NCI-H226 (cell line): ENCODE measurements at regions not wholly inside any gene's neighbourhood (a gene's known extent, or its start where the extent isn't known, plus 50 kb on each side); places are given as distances from the start of the nearest gene placed in this dataset.
"Not testable (repeated sequence)": the region's sequence is repeated elsewhere in the genome, so short reads cannot be mapped to it uniquely, and the experiment has no call there.

ENCODE experiments used
- DNase-seq: peaks from one replicate; pipeline ENCODE4 v3.0.0-alpha.2; 2015

GRCh38 chr4:31687717-31688342, 967.7 kb downstream of the PCDH7 start:
- DNase-seq: no peak

- DNase-seq: no peak
These were observed 972.3 kb downstream of the PCDH7 start for GRCh38 chr4:31692399-31692940.

DNA sequence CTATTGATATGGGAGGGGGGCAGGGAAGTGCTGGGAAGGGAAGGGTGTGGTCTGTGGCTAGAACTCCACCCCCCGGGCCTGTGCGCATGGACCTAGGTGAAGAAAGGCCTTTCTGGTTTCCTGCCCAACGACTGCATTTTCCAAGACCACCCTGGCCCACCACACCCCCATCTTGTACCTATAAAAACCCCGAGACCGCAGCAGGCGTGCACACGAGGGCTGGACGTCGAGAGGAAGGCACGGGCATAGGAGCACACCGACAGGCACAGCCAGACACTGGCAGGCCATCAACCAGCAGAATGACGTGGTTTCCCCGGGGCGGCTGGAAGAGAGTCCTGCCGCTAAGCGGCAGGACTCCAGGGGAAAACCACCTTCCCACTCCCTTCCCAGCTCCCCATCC, 981.1 kb downstream of the PCDH7 start:
- no peak for DNase-seq

DNA sequence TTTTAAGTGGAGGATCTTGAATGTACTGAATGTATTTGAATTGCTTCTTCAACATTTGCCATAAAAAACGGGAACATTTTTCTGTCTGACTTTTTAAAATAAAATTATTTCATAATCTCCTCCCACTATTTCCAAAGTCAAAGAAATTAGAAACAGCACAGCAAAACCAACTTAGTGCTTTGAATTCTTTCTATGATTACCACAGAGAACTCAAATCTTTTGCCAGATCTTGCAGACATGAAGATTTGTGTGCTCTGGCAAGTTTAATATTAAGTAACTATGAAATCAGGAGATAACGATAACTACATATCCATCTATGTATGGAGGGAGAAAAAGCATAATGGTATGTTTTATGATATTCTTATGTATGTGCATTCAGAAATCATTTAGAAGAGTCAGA, 982.2 kb downstream of the PCDH7 start:
- no peak for DNase-seq

DNA sequence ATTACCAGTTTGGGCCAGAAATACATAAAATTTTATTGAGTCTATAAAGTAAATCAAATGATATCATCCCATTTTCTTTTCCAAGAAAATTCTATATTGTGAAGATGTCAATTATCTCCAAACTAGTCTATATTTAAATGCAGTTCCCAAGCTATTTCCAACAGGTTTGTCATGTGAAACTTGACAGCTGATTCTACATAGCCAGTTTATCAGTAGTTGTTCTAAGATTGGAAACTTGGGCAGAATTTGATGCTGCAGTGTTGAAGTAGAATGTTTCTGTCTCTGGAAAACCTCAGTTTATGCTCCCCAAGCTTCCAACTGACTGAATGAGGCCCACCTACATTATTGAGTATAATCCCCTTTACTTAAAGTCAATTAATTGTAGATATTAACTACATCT, 994.1 kb downstream of the PCDH7 start:
- DNase-seq: no peak

DNA sequence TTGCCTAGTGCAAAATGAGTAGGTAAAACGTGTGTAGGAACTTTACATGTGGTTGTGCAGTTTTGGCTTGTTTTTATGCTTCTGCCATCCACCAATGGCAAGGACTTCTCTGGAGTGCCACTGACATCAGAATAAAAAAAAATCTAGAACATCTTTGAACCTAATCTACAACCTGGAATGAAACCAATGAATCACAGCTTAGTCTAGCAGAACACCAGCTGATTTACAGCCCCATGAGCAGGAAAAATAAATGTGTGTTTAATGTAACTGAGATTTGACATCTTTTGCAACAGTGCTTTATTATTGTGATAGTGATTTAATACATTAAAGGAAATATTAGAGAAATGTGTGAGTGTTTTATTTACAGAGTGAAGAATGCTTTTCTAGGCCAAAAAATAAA, 995.1 kb downstream of the PCDH7 start:
- no peak for DNase-seq

DNA sequence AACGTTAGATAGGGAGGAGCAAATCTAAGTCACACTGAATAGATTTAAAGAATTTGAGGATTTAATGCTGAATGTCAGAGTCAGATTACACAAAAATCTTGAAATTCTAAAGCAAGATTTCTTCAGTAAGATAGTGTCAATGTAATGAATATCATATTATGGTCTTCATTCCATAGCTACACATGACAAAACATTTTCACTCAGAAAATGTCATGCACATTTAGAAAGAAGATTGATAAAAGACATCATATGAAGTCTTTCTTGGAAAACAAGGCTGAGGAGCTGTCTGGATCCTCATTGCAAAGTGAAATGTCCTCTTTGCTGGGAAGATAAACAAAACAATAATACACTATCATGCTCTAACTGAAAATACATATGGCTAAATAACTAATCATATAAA, 1006.9 kb downstream of the PCDH7 start:
- no peak for DNase-seq

GRCh38 chr4:31735004-31735403, 1014.8 kb downstream of the PCDH7 start:
- DNase-seq: no peak

DNA sequence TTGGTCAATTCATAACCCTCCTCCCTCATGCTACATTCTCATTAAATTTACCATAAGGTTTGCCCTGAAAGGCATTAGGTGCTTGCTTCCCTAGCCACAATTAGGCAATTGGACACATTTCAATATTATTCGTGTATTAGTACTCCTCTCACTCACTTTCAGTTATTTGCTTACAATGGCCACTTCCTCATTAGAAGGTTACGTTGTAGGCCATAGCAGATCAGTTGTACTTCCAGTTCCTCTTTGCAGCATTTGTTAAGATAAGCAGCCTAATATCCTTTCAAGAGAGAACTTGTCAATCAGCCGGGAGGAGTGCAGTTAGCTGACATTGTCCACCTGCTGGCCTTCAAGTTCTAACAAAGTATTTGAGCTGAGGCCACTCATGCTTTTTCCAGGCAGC, 1017.2 kb downstream of the PCDH7 start:
- no peak for DNase-seq

- no peak for DNase-seq
These were observed 1021.2 kb downstream of the PCDH7 start for GRCh38 chr4:31741326-31741725.

- no peak for DNase-seq
These were observed 1028.2 kb downstream of the PCDH7 start for GRCh38 chr4:31748382-31748781.

DNA sequence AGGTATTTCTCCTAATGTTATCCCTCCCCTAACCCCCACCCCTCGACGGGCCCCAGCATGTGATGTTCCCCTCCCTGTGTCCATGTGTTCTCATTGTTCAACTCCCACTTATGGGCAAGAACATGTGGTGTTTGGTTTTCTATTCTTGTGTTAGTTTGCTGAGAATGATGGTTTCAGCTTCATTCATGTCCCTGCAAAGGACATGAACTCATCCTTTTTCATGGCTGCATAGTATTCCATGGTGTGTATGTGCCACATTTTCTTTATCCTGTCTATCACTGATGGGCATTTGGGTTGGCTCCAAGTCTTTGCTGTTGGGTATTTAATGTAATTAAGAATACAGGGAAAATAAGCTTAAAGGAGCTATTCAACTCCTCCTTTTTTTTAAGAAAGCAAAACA, 1030.4 kb downstream of the PCDH7 start:
- not testable (repeated sequence) for DNase-seq

DNA sequence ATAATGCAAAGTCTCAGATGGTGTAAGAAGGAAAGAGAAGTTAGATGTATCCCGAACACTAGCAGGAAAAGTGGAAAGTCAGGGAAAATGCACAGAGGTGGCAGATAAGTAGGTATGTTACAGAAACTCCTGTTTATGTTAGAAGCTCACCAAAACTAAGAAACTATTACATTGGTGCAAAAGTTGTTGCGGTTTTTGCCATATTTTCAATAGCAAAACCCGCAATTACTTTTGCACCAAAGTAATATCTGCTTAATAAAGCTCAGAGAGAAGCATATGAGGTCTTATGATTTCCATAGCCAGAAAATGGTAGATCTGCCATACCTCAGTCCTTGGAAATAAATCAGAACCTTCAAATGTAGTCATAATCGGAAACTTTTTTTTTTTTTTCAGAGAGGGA, 1035.6 kb downstream of the PCDH7 start:
- DNase-seq: no peak

DNA sequence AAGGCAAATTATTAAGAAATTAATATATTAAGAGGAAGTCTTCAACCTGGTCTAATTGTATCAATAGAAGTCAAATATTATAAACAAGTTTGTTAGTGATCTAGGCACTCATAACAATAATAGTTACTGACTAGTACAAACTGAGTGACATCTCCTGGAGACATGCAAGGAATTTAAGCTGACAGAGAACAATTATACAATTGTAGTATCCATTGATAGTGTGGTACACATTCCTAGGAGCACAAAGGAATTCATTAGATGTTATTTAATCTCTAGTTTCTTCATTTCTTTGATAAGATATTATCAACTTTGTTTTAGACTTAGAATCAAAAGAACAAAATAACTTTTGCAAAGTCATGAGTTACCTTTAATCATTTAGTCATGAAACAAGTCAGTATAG, 1048.6 kb downstream of the PCDH7 start:
- DNase-seq: peak; percentile 4

GRCh38 chr4:31783311-31783710, 1063.1 kb downstream of the PCDH7 start:
- no peak for DNase-seq

DNA sequence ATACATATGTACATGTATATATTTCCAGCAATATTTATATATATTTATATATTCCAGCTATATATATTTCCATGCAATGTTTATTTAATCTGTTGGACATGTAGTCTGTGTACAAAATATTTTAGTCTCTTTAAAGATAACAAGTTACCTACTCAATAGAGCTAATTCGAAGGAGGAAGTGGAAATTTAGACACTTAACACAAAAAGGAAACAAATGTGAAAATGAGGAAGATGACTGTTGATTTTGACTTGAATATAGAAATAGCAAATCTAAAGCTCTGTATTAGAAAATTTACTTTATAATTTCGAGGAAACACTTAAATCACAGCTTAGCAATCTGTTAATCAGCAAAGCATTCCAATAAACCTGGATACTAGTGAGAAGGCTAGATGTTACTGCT, 1064.4 kb downstream of the PCDH7 start:
- DNase-seq: no peak

- no peak for DNase-seq
These were observed 1067.5 kb downstream of the PCDH7 start for GRCh38 chr4:31787701-31788100.

DNA sequence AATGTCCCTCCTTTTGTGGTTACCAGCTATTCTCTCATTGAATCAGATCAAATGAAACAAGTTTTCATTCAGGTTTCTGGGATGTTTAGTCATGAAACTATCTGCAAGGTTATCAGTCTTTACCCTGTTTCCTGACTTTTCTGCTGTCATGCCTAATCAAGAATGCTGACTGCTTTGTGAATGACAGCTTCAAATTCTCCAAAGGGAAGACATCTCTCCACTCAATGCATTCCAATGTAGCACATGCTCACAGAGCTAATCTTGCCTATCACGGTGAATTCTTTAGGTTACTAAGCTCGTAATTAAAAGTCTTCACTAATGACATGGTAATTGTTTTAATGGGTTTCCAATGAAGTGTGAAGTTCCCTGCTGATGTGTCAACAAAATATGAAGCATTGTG, 1068.5 kb downstream of the PCDH7 start:
- DNase-seq: peak; percentile 64

DNA sequence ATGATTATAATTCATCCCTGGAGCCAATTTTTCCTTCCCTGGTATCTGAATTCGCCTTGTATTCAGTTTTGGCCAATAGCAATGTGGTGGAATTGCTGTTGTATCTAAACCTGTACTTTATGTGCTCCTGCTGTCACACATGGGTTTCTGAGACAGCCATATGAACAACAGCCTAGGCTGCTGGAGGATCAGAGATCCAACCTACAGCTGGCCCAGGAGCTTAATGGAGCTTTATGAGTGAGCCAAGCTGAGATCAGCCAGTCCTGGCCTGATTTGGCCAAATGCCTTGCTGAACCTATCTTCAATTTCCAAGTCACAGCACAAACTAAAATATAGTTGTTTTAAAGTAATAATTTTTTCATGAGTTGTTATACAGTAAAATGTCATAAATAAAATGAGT, 1071.5 kb downstream of the PCDH7 start:
- no peak for DNase-seq

DNA sequence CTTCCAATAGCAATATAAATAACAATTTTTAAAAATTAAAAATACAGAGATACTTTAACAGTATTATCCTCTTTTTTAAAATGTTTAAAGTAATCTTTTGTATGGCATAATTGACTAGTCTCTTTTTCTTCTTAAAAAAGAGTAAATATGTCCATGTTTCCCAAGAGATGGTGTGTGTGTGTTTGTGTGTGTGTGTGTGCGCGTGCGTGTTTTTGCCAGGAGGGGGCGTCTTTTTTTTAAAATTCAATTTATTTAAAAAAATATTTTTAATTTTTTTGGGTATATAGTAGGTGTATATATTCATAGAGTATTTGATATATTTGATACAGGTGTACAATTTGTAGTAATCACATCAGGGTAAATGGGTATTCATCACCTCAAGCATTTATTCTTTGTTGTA, 1073.7 kb downstream of the PCDH7 start:
- DNase-seq: no peak

DNA sequence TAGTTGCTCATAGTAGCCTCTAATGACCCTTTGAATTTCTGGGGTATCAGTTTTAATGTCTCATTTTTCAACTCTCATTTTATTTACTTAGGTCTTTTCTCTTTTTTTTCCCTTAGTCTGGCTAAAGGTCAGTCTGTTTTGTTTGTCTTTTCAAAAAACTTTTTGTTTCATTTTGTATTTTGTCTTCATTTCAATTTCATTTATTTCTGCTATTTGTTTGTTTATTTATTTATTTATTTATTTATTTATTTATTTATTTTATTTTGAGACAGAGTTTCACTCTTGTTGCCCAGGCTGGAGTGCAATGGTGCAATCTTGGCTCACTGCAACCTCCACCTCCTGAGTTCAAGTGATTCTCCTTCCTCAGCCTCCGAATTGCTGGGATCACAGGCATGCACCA, 1076.9 kb downstream of the PCDH7 start:
- not testable (repeated sequence) for DNase-seq

DNA sequence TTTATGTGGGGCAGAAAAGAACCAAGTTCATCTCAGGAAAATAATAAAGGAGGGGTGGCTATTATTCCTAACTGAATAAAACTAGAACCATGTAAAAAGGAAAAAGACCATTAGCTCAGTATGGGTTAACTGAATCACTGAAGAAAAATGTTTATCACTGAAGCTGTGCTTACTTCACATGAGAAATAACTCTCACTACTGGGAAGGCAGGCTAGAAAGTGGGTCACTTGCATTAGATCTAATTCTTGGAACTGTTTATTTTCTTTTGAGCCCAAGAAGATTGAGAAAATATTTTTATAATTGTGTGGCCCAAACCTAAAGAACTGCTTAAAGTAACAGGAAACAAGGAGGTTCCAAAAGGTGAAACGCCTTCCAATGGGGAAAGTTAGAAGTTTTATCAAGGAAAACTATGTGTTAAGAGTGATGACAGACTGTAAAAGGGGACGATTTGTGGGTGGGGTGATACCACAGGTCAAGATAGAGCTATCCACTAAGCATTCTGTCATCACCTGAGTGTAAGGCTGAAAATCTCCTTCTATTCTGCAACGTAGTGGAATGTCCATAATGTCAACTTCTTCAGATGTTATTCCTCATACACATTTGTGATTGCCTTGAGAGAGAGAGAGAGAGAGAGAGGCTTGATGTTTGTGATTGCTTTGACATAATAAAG, 1083.5 kb downstream of the PCDH7 start:
- peak; percentile 64 for DNase-seq

GRCh38 chr4:31807036-31807435, 1086.9 kb downstream of the PCDH7 start:
- peak; percentile 33 for DNase-seq

DNA sequence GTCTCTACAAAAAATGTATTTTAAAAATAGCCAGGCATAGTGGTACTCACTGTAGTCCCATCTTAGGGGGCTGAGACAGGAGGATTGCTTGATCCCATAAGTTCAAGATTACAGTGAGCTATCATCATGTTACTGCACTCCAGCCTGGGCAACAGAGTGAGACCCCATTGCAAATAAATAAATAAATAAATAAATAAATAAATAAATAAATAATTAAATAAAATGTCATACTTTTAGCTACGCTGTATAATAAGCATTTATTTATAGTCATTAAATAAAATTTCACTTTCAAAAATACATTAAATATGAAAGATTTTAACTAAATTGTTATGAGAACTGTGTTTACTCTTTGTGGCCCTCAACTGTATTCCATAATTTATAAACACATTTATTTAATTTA, 1124.2 kb downstream of the PCDH7 start:
- no peak for DNase-seq

- DNase-seq: no peak
These were observed 1131.8 kb downstream of the PCDH7 start for GRCh38 chr4:31851946-31852345.
